A172 (cell line): ENCODE measurements at regions not wholly inside any gene's neighbourhood (a gene's known extent, or its start where the extent isn't known, plus 50 kb on each side); places are given as distances from the start of the nearest gene placed in this dataset.

Experiments
- DNase-seq: peaks from one replicate; pipeline ENCODE4 v3.0.0-alpha.2; 2015; ENCODE audit warnings: low spot score

DNA sequence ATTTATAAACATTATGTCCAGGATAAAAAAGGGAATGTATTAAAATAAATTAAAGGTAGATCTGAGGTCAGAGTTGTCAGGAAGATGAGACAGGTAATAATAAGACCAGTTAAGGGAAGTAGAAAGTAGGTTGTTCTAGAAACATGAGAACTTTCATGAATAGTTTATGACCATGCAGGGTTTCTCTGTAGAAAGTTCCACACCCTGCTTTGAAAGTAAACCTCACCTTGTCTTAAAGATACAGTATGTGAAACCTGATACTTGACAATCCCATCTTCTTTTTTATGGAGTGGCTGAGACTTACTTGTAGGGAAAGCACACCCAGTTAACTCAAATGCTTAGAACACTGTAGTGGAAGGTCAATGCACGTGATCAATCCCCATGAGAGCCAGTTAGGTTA is 260.6 kb upstream of the ZNF462 start:
- no peak for DNase-seq

DNA sequence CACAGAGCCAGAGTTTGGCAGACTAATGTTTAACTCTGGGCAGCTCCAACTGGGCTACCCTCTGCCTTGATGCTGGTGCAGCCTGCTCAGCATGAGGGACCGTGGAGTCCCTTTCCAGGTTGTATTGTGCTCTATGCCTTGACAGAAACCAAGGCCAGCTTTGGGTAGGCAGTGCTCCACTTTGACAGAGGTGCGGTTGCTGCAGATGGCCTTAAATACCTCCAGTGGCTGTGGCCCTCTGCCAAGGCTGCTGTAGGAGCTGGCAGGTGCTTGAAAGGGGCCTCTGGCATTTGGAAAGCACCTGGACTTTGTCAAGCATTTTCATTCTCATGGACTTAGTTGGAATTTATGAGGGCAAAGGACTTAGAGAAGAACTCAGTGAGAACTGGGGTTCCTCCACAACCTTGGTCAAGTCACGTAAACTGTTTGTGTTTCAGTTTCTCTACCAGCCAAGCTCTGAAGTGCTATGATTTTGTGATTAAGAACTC is 249.7 kb upstream of the ZNF462 start:
- no peak for DNase-seq

DNA sequence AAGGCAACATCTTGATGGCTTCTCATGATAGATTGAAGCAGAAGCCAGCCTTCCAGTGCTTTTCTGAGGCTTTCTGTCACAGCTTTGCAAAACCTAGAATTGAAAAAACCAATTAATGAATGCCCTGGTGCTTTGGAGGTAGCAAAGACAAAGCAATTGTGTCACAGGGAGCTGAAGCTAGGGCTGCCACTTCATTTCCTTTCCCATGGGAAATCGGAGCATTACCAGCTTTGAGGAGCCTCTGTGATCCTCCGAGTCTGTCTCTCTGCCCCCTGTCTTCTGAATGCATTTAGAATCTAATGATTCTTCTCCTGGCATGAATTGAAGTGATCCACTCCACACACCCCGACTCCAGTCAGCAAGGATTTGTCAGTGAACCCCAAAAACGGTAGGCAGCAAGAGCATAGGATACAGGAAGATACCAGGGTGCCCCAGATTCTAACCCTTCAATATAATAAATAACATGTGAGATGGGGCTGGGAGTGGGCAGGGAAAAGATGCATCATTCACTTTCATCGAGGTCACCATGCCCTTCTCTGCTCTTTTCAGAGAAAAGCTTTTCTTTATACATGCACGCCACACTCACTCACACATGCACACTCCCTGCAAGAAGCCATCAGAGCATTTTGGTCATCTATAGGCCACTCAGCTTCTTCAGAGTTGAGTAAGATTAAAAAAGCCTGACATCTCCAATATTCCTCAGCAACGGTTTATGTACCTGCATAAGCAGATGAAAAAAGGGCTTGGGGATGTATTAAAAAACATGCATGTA is 247.7 kb upstream of the ZNF462 start:
- DNase-seq: no peak

DNA sequence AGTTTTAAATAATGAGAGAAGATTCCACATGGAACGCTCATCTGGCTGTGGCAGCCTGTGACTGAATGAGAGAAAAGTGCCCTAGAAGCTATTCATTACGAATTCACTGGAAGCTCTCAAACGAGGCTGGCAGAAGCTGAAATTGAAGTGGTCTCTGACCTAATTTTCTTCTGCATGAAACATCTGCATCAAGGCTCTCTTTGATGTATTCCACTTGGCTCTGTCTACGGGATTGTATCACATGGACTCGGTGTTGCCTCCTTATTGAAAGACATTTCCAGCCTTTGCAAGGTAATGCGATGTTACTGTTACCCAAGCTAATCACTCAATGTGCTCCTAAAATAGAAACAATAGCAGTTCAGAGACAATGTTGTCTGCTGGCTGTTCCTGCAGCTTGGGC is 246.9 kb upstream of the ZNF462 start:
- no peak for DNase-seq

DNA sequence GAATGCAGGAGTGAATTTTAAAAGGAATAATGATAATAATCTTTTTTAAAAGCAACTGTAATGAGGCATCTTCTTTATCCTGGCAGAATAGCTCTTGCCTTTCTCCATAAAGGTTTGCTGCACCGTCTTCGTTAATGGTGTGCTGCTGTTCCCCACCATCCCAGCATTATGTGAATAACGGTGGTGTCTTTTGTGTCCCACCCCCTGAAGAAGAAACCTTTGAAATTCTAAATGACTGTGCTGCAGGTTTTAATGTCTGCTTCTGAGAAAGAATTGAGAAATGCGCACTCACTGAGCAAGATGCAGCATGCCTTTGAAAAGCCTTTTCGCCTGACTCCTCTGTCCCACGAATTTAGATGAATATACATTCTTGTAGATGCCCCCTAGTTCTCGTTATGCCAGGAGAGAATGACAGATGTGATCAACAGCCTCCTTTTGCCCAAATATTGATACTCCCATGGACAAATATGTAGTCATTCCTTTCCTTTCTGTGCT is 246.1 kb upstream of the ZNF462 start:
- DNase-seq: no peak

DNA sequence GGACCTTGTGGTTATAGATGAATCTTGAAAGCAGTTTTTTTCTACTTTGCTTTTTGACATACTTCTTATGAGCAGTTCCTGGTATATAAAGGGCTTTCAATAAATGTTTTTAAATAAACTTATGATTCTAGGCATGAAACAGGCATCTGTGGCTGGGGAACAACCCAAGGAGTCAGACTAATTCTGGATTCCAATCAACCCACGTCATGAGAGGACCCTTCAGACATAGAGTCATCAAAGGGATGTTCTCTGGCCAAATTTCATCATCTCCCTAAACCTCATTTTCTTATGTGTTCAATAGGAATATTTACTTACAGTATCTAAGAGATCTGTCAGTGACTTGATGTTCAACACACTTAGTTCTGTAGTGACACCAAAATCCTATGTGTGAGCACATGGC is 243.8 kb upstream of the ZNF462 start:
- DNase-seq: no peak

DNA sequence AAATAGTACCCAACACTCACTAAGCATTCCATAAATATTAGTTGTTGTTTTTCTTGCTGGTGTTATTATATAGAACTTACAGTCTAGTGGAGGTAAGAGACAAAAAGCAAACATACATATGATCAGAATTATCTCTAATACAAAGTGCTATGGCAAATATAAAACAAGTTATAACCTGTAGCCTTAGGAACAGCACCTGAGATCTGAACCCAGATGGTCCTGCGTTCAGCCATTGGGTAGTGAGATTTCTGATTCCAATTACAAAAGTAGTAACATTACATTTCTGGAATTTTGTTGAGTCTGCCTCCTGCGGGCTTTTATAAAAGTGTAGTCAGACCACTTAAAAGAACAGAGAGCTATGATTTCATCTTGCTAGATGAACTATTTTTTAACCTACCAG is 242.9 kb upstream of the ZNF462 start:
- DNase-seq: no peak

DNA sequence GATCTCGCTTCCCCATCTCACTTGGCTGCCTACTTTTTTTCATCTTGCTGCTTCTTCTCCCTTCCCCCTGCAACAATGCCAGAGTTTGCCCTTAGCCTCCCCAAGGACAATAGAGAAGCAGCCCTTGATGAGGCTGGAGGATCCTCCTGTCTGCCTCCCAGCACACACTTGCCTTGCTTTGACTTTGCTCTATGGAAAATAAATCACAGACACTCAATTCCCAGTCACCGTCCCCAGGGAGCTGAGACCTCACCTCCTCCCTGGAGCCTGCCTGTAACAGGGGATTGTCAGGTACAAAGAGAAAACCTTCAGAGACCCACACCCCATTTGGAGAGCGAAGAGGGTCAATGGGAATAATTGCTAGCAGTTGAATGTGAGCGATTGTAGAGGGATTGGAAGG is 242.1 kb upstream of the ZNF462 start:
- DNase-seq: no peak

DNA sequence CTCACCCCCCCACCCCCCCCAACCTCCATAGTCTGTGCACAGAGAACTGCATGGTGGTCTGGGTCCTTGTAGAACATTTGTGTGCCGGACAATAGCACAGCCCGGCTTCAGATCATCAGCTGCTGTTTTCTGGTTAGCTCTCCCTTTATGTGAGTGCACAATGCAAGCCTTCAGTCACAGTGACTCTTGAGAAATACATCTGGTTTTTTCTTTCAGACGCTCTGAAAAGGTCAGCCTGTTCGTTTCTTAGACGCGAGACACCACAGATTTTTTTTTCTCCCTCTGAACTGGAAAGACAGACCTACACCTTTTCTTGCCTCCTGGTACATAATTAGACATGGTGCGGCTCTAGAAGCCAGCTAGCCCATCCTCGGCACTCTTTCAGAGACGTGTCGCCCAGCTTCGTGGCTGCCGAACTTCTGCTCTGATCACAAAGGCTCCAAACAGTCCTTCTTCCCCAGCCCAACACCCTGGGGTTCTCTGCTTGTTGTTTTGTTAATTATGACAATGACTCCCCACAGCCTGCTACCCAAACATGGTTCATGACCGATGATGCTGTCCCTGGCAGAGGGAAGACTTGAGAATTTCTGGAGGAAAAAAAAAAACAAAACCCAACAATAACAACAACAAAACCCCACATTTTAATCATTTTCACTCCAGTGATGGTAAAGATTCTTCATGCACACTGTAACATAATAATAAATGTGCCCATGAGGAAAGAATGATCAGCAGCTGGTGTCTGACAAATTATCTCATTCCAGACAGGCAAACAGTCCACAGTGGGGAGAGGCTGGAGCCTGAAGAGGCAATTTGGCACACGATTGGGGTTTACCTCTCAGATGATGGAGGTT is 241.4 kb upstream of the ZNF462 start:
- DNase-seq: no peak

DNA sequence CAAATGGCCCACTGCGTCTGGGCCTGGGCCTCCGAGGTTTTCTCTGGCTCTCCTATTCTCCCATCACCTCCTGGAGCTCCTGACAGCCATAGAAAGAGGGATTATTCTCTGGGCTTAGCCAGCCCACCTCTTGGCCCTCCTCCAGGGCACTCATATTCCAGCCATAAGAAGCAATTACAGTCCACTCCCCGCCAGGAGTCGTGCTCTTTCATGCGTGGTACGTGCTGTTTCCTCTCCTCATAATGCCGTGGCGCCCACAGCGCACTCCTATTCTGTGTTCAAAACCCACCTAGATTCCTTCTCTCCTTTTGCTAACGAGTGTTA is 240.8 kb upstream of the ZNF462 start:
- DNase-seq: no peak

DNA sequence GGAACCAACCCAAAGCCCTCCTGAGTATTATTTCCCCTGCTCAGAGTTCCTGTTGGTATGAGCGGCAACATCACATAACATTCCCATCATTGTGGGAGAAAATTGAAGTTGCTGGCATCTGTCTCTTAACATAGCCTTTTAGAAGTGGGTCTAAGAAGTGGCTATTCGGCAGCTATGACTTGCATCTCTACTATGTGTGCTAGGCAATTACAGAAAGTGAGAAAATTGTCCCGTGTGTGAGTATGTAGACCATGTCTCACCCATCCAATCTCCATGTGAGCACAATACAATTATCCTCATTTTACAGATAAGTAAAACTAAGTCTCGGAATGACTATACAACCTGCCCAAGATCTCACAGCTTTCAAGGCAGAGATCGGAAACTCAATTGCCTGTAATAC is 239.4 kb upstream of the ZNF462 start:
- DNase-seq: no peak

DNA sequence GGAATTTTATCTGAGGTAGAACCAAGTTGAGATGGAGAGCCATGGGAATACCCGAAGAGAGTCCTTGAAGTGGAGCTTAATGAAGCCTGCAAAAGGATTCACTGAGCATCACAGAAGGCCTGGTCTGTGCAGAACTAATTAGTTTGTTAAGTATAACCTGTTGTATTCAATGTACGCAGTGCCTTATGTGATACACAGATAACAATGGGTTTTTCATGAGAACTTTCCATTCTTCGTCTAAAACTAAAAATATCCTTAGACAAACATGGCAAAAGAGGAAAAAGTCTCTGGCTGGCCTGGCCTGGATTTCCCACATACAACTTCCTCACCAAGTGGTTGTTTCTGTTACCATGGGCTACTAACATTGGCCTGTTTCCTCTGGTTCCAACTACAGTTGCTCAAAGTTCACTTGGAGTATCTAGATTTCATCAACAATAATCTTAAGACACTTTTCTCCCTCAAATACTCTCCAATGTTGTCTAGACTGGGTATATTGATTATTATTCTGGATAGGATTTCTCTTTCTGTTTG is 237.6 kb upstream of the ZNF462 start:
- no peak for DNase-seq

DNA sequence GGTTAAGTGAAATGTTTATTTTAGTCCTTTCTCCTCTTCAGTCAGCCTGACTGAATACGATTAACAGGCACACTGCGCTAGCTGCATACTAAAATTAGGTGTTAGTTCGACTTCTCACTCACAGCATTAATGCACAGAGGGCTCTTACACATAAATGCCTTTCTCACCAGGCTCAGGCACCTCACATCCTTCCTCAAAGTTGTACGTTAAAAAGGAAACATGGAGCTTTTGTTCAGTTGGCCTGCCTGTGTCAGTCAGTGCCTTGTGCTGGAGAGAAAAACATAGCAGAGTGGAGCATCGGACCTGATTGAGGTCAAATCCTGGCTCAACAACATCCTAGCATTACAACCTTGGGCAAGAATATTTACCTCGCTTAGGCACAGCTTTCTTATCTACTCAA is 236.0 kb upstream of the ZNF462 start:
- DNase-seq: no peak

DNA sequence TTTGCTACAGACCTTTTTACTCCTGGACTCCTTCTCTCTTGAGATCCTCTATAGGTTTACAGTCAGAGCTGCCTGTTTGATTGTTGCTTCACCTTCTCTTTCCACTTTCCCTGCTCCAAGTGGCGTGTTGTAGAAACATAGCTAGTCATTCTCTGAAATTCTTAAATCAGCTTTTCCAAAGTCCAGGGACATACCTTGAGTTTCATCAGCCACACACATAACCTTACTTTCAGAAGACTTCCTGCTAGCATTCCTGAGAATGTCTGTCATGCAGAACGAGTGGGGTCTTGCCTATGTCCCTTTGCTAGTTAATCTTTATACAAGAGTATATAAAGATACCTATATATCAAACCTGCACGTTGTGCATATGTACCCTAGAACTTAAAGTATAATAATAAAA is 230.3 kb upstream of the ZNF462 start:
- no peak for DNase-seq

DNA sequence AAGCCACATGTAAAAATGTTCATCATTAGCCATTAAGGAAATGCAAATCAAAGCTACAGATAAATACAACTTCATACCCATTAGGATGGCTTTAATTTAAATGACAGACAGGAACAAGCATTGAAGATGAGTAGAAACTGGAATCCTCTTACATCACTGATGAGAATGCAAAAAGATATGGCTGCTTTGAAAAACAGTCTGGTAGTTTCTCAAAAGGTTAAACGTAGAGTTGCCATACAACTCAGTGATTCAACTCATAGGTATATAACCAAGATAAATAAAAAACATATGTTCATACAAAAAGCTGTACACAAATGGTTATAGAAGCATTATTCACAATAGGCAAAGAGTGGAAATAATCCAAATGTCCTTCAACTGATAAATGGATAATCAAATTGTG is 228.8 kb upstream of the ZNF462 start:
- DNase-seq: no peak

DNA sequence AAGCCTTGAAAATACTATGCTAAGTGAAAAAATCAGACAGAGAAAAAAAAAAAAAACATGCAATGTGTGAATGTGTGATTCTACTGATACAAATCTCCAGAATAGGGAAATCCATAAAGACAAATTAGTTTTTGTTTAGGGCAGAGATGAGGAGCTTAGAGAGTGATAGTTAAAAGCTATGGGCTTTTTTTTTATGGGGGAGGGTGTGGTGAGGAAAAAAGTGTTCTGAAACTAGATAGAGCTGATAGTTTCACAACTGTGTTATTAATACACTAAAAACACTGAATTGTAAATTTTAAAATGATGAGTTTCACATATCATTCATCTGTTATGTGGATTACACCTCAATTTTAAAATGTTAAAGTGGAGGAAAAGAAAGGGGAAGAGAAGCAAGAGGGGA is 228.3 kb upstream of the ZNF462 start:
- no peak for DNase-seq

DNA sequence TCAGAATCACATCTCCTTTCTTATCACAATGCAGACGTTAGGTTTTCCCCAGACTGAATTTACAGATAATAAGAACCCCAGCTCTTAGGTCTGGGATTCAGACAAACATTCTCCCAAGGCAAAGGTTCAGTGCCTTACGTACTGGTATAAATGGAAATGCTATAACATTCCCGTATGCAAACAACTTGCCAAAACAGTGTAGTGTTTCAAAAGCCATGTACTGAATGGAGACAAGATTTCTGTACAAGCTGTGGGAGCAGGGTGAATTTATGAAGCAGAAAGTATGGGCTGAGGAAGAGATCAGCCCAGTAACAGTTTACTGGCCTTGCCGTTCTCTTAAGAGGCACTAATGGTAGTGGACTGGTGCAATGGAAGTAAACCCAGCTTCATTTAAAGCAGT is 225.5 kb upstream of the ZNF462 start:
- DNase-seq: no peak

DNA sequence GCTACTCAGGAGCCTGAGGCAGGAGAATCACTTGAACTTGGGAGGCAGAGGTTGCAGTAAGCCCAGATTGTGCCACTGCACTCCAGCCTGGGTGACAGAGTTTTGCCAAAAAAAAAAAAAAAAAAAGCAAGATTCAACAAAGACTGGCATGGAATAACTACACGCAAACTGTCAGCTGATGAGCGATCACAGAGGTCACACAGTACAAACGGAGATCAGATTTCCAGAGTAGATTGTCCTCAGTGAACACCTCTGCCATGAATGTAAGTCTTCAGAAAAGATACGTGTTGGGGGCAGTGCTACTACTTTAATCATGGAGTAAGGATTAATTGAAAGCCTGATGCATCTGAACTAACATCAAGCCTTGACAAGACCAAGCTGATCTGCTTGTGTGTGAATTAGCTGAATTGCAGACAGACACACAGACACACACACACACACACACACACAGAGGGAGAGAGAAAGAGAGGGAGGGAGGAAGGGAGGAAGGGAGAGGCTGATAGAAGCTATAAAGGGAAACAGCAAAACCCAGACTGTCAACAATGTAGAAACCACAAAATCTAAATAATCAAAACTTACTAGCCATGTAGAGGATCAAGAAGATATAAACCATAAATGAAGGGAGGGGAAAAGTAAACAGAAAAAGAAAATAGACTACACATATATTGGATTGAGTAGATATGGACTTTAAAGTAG is 222.9 kb upstream of the ZNF462 start:
- DNase-seq: no peak

DNA sequence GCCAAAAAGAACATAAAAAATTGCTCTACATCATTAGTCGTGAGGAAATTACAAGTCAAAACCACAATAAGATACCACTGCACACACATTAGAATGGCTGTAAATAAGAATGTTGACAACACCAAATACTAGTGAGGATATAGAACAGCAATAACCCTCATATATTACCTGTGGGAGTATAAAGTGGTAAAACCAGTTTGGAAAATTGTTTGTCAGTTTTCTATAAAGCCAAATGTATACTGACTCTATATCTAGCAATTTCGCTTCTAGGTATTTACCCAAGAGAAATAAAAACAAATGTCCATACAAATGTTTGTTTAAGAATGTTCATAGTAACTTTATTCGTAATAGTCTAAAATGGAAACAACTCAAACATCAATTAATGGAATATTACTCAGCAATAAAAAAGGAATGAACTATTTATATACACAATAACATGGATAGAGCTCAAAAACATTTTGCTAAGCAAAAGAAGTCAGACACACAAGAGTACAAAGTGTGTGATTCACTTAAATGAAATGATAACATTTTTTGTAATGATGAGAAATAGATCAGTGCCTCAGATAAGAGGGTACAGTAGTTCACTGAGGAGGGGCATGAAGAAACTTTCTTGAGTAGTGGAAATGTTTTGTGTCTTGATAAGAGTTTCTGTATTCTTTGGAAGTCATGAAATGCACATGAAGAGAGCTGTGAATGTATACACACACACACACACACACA is 219.6 kb upstream of the ZNF462 start:
- no peak for DNase-seq

DNA sequence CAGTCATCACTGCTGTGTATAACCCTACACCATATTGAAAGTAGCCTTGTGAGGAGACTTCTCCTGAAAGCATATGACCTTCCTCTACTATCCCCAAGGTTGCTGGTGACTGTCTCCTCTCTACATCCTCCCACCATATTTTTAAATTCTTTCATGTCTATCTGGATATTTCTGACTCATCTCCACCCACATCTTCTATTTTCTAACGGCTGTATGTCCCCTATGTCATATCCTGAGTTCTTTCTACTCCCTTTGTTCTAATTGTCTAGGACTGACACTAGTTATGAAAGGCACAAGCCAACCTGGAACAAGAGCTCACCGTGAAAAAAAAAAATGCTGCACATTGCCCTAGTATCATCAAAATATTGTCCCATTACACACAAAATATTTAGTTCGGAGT is 218.3 kb upstream of the ZNF462 start:
- DNase-seq: no peak

DNA sequence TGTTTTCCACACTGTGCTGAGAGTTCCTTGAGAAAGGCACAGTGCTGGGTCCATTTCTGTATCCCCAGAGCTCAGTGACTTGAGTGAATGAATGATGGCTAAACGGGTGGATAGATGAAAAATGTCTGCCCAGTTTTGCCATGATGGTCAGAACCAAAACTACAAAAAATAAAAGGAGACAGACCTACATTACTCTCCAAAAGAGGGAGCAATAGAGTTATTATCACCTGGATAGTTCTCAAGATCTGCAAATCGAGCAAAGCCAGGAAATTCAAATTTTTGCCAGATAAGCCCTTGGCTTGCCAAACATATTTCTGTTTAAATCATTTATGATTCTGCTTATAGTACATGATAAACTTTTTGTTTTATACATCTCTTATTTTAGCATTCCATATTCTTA is 214.2 kb upstream of the ZNF462 start:
- DNase-seq: peak; percentile 1

DNA sequence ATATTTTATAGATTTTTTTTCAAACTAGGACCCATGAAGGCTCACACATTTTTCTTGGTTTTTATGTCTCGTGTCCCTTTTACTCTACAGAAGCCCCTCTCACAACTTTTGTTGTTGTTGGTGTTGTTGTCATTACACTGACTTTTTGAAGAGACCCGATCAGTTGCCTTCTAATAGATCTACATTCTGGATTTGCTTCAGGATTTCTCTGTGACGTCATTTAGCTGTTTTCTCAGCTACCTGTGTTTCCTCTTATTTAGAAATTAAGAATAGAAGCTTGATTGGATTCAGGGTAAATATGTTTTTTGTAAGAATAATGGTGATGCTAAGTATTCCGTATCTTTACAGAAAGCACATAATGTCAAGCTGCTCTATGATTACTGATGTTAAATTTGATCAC is 213.3 kb upstream of the ZNF462 start:
- DNase-seq: no peak
